Stromal cell of bone marrow (primary cell): ENCODE measurements at regions not wholly inside any gene's neighbourhood (a gene's known extent, or its start where the extent isn't known, plus 50 kb on each side); places are given as distances from the start of the nearest gene placed in this dataset.

Source experiments
- DNase-seq: peaks from one replicate; pipeline ENCODE4 v3.0.0-alpha.2; 2012; ENCODE audit warnings: low read depth

- DNase-seq, result peak; percentile 75
Observed at GRCh38 chr5:110361471-110361870, 365.0 kb downstream of the TMEM232 start.

- DNase-seq, result no peak
Observed at GRCh38 chr5:110362261-110362660, 364.2 kb downstream of the TMEM232 start.

GRCh38 chr5:110366716-110367115, 359.8 kb downstream of the TMEM232 start:
- DNase-seq, result no peak
